ENCODE measurements at regions not wholly inside any gene's neighbourhood (a gene's known extent, or its start where the extent isn't known, plus 50 kb on each side); places are given as distances from the start of the nearest gene placed in this dataset.

DNA sequence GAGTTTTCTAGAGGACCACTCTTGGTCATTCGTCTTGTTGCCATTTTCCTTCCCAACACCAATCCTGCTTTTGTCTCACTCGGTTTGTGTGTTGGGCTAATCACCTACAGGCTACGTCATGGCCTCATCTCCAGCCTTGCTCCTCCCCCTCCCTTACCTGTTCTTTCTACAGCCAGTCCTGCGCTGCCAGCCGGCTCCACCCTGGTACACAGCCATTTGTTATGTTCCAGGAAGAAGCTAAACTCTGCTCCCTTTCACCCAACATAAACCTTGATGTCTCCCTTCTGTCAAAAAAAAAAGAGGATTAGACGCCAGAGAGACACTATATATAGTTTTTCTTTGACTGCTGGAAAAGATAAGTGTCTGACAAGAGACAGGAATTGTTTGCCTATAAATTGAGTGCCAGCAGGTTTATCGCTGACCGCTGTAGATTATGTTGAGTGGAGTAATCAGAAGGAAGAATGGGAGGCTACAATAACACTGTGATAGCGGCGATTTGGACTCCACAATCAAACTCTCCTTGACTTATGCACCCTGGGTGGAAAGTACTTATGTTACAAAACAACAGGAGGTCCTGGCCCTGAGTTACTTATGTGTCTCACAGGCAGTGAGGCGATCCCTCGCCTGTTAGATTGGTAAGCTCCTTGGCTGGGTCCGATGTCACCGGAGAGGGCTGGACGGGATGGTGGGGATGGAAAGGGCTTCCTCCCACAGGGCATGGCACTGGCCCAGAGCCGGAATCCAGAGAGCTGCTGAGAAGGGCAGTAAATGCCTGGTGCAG lies 171.3 kb upstream of the BMPER start:
- Histone ChIP-seq H3K4me3 (replicated peaks in 1 of 3; ENCODE audit: low read depth in 2 of 3, low read length in 3 of 3) (no peak overlapping the region), H3K27me3 (ENCODE audit: control insufficient read depth in 2 of 2, insufficient read depth in 2 of 2, low read length in 2 of 2) (no peaks in the 10 kb centered on the region), H3K36me3 (replicated peaks in 1 of 2; ENCODE audit: control insufficient read depth in 1 of 2, insufficient read depth in 2 of 2, low read length in 2 of 2) (no peaks in the 10 kb centered on the region), H4K20me1 (ENCODE audit: insufficient read depth, low read length) (no peaks in the 10 kb centered on the region), H3K9me3 (replicated peaks in 1 of 2; ENCODE audit: control insufficient read depth in 1 of 2, insufficient read depth in 1 of 2, low read length in 2 of 2) (no peaks in the 10 kb centered on the region), H3K4me2 (replicated peaks; ENCODE audit: extremely low read depth, low read length, poor library complexity, severe bottlenecking) (no peak overlapping the region), H3K79me2 (ENCODE audit: insufficient read depth, low read length) (no peaks in the 10 kb centered on the region), H3K4me1 (ENCODE audit: control insufficient read depth in 1 of 2, insufficient read depth in 2 of 2, low read length in 2 of 2) (no peaks in the 10 kb centered on the region), H3K9ac (ENCODE audit: insufficient read depth, low read length, poor library complexity, severe bottlenecking) (no peak overlapping the region), H2AFZ (ENCODE audit: insufficient read depth, low read depth, low read length, poor library complexity, severe bottlenecking) (no peak overlapping the region), H3K27ac (ENCODE audit: low read depth in 1 of 2, low read length in 2 of 2) (no peak overlapping the region)
- Mint-ChIP-seq H3K4me3 (no peak overlapping the region), H3K27me3 (ENCODE audit: low read depth in 3 of 3) (peaks cover 0 to 2% (median 2%) of the 10 kb centered on the region in 3 donors), H3K36me3 (no peaks in the 10 kb centered on the region), H3K9me3 (peaks cover 0 to 12% (median 5%) of the 10 kb centered on the region in 7 donors), H3K4me1 (no peaks in the 10 kb centered on the region), H3K27ac (no peak overlapping the region)
- TF ChIP-seq, protein P1, sequence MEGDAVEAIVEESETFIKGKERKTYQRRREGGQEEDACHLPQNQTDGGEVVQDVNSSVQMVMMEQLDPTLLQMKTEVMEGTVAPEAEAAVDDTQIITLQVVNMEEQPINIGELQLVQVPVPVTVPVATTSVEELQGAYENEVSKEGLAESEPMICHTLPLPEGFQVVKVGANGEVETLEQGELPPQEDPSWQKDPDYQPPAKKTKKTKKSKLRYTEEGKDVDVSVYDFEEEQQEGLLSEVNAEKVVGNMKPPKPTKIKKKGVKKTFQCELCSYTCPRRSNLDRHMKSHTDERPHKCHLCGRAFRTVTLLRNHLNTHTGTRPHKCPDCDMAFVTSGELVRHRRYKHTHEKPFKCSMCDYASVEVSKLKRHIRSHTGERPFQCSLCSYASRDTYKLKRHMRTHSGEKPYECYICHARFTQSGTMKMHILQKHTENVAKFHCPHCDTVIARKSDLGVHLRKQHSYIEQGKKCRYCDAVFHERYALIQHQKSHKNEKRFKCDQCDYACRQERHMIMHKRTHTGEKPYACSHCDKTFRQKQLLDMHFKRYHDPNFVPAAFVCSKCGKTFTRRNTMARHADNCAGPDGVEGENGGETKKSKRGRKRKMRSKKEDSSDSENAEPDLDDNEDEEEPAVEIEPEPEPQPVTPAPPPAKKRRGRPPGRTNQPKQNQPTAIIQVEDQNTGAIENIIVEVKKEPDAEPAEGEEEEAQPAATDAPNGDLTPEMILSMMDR (IDR thresholded peaks at IDR 0.05): no peak
- WGBS (ENCODE audit: insufficient coverage): 88% methylated on average over 10 of the region's 16 CpGs
- DNase-seq: no peak
- intact Hi-C loops (cut with micrococcal nuclease): no loop called here

DNA sequence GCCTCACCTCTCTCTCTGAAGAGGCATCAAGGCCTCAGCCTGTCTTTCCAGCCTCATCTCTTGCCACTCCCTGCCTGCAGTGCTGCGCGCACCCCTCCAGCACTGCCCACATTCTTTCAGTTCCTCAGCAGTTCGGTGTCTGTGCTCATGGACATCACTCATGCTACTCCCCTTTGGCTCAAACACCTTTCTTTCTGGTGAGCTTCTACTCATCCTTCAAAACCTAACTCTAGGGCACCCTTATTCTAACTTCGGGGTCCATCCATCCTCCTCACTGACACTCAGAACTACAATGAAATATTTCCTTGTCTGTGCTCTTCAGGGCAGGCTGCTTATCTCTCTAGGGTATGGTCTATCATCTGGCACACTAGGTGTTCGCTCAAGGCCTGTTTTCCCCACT lies 169.9 kb upstream of the BMPER start:
- H4K20me1 ChIP-seq (ENCODE audit: insufficient read depth, low read length): no peaks in the 10 kb centered on the region
- no peak overlapping the region for H3K4me3 ChIP-seq (replicated peaks in 1 of 3; ENCODE audit: low read depth in 2 of 3, low read length in 3 of 3)
- H3K4me2 ChIP-seq (replicated peaks; ENCODE audit: extremely low read depth, low read length, poor library complexity, severe bottlenecking): no peak overlapping the region
- DNase-seq: no peak
- Mint-ChIP-seq H3K4me3 (no peak overlapping the region), H3K27ac (no peak overlapping the region), H3K36me3 (no peaks in the 10 kb centered on the region), H3K9me3 (peaks cover 0 to 9% (median 5%) of the 10 kb centered on the region in 7 donors), H3K4me1 (no peaks in the 10 kb centered on the region), H3K27me3 (ENCODE audit: low read depth in 3 of 3) (peaks cover 0 to 2% (median 2%) of the 10 kb centered on the region in 3 donors)
- H2AFZ ChIP-seq (ENCODE audit: insufficient read depth, low read depth, low read length, poor library complexity, severe bottlenecking): no peak overlapping the region
- intact Hi-C loops (cut with micrococcal nuclease): no loop called here
- H3K9me3 ChIP-seq (replicated peaks in 1 of 2; ENCODE audit: control insufficient read depth in 1 of 2, insufficient read depth in 1 of 2, low read length in 2 of 2): no peaks in the 10 kb centered on the region
- H3K4me1 ChIP-seq (ENCODE audit: control insufficient read depth in 1 of 2, insufficient read depth in 2 of 2, low read length in 2 of 2): no peaks in the 10 kb centered on the region
- H3K79me2 ChIP-seq (ENCODE audit: insufficient read depth, low read length): no peaks in the 10 kb centered on the region
- H3K27me3 ChIP-seq (ENCODE audit: control insufficient read depth in 2 of 2, insufficient read depth in 2 of 2, low read length in 2 of 2): no peaks in the 10 kb centered on the region
- H3K36me3 ChIP-seq (replicated peaks in 1 of 2; ENCODE audit: control insufficient read depth in 1 of 2, insufficient read depth in 2 of 2, low read length in 2 of 2): no peaks in the 10 kb centered on the region
- no peak overlapping the region for H3K27ac ChIP-seq (ENCODE audit: low read depth in 1 of 2, low read length in 2 of 2)
- TF ChIP-seq, protein P1 (IDR thresholded peaks at IDR 0.05): no peak
- no peak overlapping the region for H3K9ac ChIP-seq (ENCODE audit: insufficient read depth, low read length, poor library complexity, severe bottlenecking)
- 93% methylated on average over 5 of the region's 5 CpGs for WGBS (ENCODE audit: insufficient coverage)
